A549 (cell line): ENCODE measurements at regions not wholly inside any gene's neighbourhood (a gene's known extent, or its start where the extent isn't known, plus 50 kb on each side); places are given as distances from the start of the nearest gene placed in this dataset.
A peak's percentile ranks its signal among the peaks of the same experiment; 100 is the strongest.

ENCODE experiments used
- ATAC-seq, 2 experiments: fragments of 200-7000 bp in 1 of 2; fragments of >200 bp in 1 of 2; cut with Nextera tagmentation in 1 of 2; cut with Tn5 transposase in 1 of 2; 3 replicates each; pipeline versions ENCODE4 v1.8.0 to v1.9.1; 2018 to 2020; ENCODE audit warnings: mild to moderate bottlenecking in 1 of 2, moderate library complexity in 1 of 2
- CTCF ChIA-PET: fragments of 300-600 bp; sonication (Branson Sonifier 250); formaldehyde crosslinking; extraction: SDS; loops from one replicate; lab custom pipeline; 2021; ENCODE audit warnings: antibody characterized with exemption, inconsistent platforms; lab: Yijun Ruan, JAX
- POLR2A ChIA-PET: fragments of 350-600 bp; formaldehyde crosslinking; extraction: SDS; loops from one replicate; lab custom pipeline; 2021; ENCODE audit warnings: antibody characterized with exemption, inconsistent platforms; lab: Yijun Ruan, JAX
- DNase-seq, 2 experiments: peaks; one replicate each; pipeline versions ENCODE4 v3.0.0 to v3.0.0-alpha.2; 2011 to 2016; ENCODE audit warnings: low read depth in 1 of 2, low spot score in 1 of 2
- FAIRE-seq: peaks from 2 replicates; lab custom pipeline; 2011; peaks lifted over from hg19 to GRCh38; lab: Jason Lieb, UNC
- H3K27ac ChIP-seq, 2 experiments: fragments of >200 bp; sonication (Bioruptor Twin); formaldehyde crosslinking; 3 replicates each; pipeline ENCODE4 v1.5.1; 2016 to 2017
- H3K4me1 ChIP-seq: fragments of >200 bp; sonication (Bioruptor Twin); formaldehyde crosslinking; 3 replicates; pipeline ENCODE4 v1.6.1; 2016
- H3K4me2 ChIP-seq: fragments of >200 bp; sonication (Bioruptor Twin); formaldehyde crosslinking; 3 replicates; pipeline ENCODE4 v1.6.1; 2016
- H3K4me3 ChIP-seq: fragments of >200 bp; sonication (Bioruptor Twin); formaldehyde crosslinking; 3 replicates; pipeline ENCODE4 v1.5.1; 2016
- H3K9me3 ChIP-seq: fragments of >200 bp; sonication (Bioruptor Twin); formaldehyde crosslinking; 3 replicates; pipeline ENCODE4 v1.6.1; 2016
- EHF ChIP-seq: fragments of 250-450 bp; sonication (Bioruptor Pico); IDR thresholded peaks from 2 replicates; pipeline ENCODE4 v1.5.0; 2020; ENCODE audit warnings: mild to moderate bottlenecking
- ESRRA ChIP-seq: fragments of 150-350 bp; IDR thresholded peaks from 2 replicates; pipeline ENCODE4 v1.6.1; 2014; ENCODE audit warnings: mild to moderate bottlenecking, low read length, borderline replicate concordance
- FOSB ChIP-seq: fragments of 250-450 bp; sonication (Bioruptor Pico); IDR thresholded peaks from 2 replicates; pipeline ENCODE4 v1.5.0; 2020; ENCODE audit warnings: mild to moderate bottlenecking, moderate library complexity
- FOXS1 ChIP-seq: fragments of 250-450 bp; sonication (Bioruptor Pico); IDR thresholded peaks from 2 replicates; pipeline ENCODE4 v1.5.0; 2020; ENCODE audit warnings: mild to moderate bottlenecking, moderate library complexity
- GATA3 ChIP-seq: IDR thresholded peaks from 2 replicates; pipeline ENCODE4 v1.6.1; 2012; ENCODE audit warnings: borderline replicate concordance
- JUNB ChIP-seq: fragments of >200 bp; sonication (Bioruptor Twin); formaldehyde crosslinking; IDR thresholded peaks from 2 replicates; pipeline ENCODE4 v1.6.1; 2016
- KDM5A ChIP-seq: fragments of 200-600 bp; sonication (generic); IDR thresholded peaks from 2 replicates; pipeline ENCODE4 v1.6.1; 2016; ENCODE audit warnings: antibody characterized with exemption, mild to moderate bottlenecking
- MAFK ChIP-seq: fragments of 450-650 bp; IDR thresholded peaks from 2 replicates; pipeline ENCODE4 v1.6.1; 2014; ENCODE audit not compliant: partially characterized antibody
- MAZ ChIP-seq: fragments of 150-350 bp; IDR thresholded peaks from 2 replicates; pipeline ENCODE4 v1.6.1; 2014; ENCODE audit warnings: antibody characterized with exemption, low read depth, low read length, borderline replicate concordance
- NPAS2 ChIP-seq: fragments of 250-450 bp; sonication (Bioruptor Pico); IDR thresholded peaks from 2 replicates; pipeline ENCODE4 v1.8.0; 2022; ENCODE audit warnings: mild to moderate bottlenecking, moderate library complexity, borderline replicate concordance
- NR3C1 ChIP-seq: fragments of >200 bp; sonication (Bioruptor Twin); formaldehyde crosslinking; IDR thresholded peaks from 3 replicates; pipeline ENCODE4 v1.6.1; 2017
- POLR2A ChIP-seq: IDR thresholded peaks from 2 replicates; pipeline ENCODE4 v1.6.1; 2012; ENCODE audit warnings: mild to moderate bottlenecking, low read length
- RCOR1 ChIP-seq: fragments of 150-350 bp; IDR thresholded peaks from 2 replicates; pipeline ENCODE4 v1.6.1; 2014; ENCODE audit warnings: antibody characterized with exemption, low read length, low read depth
- RFX5 ChIP-seq: fragments of 450-650 bp; IDR thresholded peaks from 2 replicates; pipeline ENCODE4 v1.7.1; 2014; ENCODE audit warnings: antibody characterized with exemption, mild to moderate bottlenecking, moderate library complexity
- TFCP2L1 ChIP-seq: fragments of 250-450 bp; sonication (Bioruptor Pico); IDR thresholded peaks from 2 replicates; pipeline ENCODE4 v1.5.0; 2021; ENCODE audit warnings: mild to moderate bottlenecking
- ZFP36 ChIP-seq: fragments of 450-650 bp; IDR thresholded peaks from 2 replicates; pipeline ENCODE4 v1.6.1; 2014; ENCODE audit warnings: borderline replicate concordance; ENCODE audit not compliant: partially characterized antibody
- ZSCAN20 ChIP-seq: fragments of 250-450 bp; sonication (Bioruptor Pico); IDR thresholded peaks from 2 replicates; pipeline ENCODE4 v1.8.0; 2022; ENCODE audit warnings: mild to moderate bottlenecking, moderate library complexity
- WGBS: methylation state at CpG from one replicate; pipeline ENCODE4 v1.1.6; 2017; ENCODE audit errors: missing lambda C conversion rate; 5-methylcytosine and 5-hydroxymethylcytosine counted together
- TF ChIP-seq, protein P1 (sequence below): fragments of >200 bp; sonication (Bioruptor Twin); formaldehyde crosslinking; IDR thresholded peaks from 2 replicates; pipeline ENCODE4 v1.6.1; 2016
- TF ChIP-seq, protein P2 (sequence below): fragments of 250-450 bp; sonication (Bioruptor Pico); IDR thresholded peaks from 2 replicates; pipeline ENCODE4 v1.5.0; 2020; ENCODE audit warnings: low read depth, mild to moderate bottlenecking, moderate library complexity
- TF ChIP-seq, protein P3 (sequence below): IDR thresholded peaks from 2 replicates; pipeline ENCODE4 v1.6.1; 2012; ENCODE audit warnings: low read depth, borderline replicate concordance
- TF ChIP-seq, protein P4 (sequence below): IDR thresholded peaks from 2 replicates; pipeline ENCODE4 v1.6.1; 2012

DNA sequence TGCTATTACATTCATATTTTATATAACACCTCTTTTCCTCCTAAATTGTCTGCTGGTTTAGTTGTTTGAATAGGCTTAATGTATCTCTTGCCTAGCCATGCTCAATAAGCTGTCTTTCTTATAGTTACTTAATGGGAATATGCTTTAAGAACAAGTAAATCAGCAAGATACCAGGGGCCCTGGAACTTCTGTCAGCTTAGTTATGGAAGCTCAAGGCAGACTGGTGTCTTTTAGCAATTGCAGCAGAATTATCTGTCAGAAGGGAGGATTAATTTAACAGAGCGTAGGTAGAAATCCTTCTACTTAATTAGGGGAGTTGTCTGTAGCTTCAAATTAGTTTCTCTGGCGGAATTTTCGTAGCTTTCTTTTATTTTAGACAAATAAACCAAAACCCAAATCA is 94.9 kb downstream of the C11orf91 start:
- no peaks in the 10 kb centered on the region for H3K9me3 ChIP-seq
- ChIA-PET POLR2A (no interaction called here), CTCF (no interaction called here)
- ATAC-seq (no peak), FAIRE-seq (no peak), DNase-seq (no peak)
- H3K4me1 ChIP-seq = no peaks in the 10 kb centered on the region
- no peak overlapping the region for H3K4me3 ChIP-seq
- H3K4me2 ChIP-seq = no peak overlapping the region
- H3K27ac ChIP-seq = no peak overlapping the region
- TF ChIP-seq, protein P1, sequence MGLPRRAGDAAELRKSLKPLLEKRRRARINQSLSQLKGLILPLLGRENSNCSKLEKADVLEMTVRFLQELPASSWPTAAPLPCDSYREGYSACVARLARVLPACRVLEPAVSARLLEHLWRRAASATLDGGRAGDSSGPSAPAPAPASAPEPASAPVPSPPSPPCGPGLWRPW = no peak
- 84% methylated on average over 3 of the region's 3 CpGs for WGBS

DNA sequence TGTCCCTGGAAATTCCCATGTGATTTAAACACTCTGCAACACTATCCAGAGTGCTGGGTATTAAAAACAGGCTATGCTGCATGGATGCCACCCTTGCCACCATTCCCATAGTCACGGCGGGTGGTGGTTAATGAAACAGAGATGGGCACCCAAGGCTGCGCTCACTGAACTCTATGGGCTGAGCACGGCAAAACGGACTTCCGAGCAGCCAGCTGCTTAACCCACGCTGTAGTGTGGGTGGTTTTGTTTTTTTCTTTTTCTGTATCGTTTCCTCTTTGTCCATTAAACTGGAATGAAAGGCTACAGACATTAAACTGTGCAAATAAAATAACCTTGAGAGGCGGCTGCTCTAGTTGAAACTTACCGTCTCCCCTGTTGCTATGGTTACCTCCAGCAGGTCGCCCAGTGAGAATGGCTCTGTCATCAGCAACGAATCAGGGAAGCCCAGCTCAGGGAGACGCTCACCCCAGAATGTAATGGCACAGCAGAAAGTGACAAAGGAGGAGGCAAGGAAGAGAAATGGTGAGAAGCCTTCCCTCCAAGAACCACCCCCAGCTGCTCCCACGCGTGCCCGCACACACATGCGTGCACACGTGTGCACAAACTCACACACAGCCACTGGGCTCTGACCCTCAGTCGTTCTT is 102.1 kb downstream of the C11orf91 start:
- FAIRE-seq = no peak
- POLR2A ChIA-PET = no interaction called here
- WGBS = 80% methylated on average over 19 of the region's 19 CpGs

DNA sequence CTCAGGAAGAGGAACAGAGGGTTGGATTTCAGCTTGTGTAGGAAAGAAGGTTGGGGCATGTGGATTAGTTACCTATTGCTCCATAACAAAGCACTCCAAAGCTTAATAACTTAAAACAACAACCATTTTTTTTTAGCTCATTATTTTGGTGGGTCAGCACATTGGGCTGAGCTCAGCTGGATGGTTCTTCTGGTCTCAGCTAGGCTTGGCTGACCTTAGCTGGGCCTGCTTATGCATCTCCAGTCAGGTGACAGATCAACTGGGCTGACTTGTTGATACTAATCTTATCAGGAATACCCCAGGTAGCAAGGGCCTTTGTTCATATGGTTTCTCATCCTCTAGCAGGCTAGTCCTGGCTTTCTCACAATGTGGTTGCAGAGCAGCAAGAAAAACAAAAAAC is 106.4 kb downstream of the C11orf91 start:
- FAIRE-seq (no peak), ATAC-seq (no peak), DNase-seq (no peak)
- ChIA-PET CTCF (no interaction called here), POLR2A (no interaction called here)
- H3K4me2 ChIP-seq = no peak overlapping the region
- no peak overlapping the region for H3K4me3 ChIP-seq
- no peak overlapping the region for H3K27ac ChIP-seq
- H3K4me1 ChIP-seq = no peaks in the 10 kb centered on the region
- H3K9me3 ChIP-seq = peaks cover 8% of the 10 kb centered on the region; the same call in 2 of the 3 replicates
- TF ChIP-seq MAFK = peak; percentile 16
- TF ChIP-seq ZSCAN20 = no peak

More for the DNA sequence above, 102.1 kb downstream of the C11orf91 start:
- no peak for TF ChIP-seq ZSCAN20
- TF ChIP-seq, protein P2, sequence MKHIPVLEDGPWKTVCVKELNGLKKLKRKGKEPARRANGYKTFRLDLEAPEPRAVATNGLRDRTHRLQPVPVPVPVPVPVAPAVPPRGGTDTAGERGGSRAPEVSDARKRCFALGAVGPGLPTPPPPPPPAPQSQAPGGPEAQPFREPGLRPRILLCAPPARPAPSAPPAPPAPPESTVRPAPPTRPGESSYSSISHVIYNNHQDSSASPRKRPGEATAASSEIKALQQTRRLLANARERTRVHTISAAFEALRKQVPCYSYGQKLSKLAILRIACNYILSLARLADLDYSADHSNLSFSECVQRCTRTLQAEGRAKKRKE (CRISPR knock-in tag) = no peak
- no peak for TF ChIP-seq ZFP36
- TF ChIP-seq KDM5A = no peak
- TF ChIP-seq, protein P3, sequence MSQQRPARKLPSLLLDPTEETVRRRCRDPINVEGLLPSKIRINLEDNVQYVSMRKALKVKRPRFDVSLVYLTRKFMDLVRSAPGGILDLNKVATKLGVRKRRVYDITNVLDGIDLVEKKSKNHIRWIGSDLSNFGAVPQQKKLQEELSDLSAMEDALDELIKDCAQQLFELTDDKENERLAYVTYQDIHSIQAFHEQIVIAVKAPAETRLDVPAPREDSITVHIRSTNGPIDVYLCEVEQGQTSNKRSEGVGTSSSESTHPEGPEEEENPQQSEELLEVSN = no peak
- no peak for TF ChIP-seq NR3C1
- TF ChIP-seq RCOR1 = no peak
- no peak for TF ChIP-seq ESRRA
- TF ChIP-seq FOXS1 (CRISPR knock-in tag) = no peak
- no peak for TF ChIP-seq JUNB
- no peak for TF ChIP-seq MAZ
- no peak for TF ChIP-seq GATA3
- no peak for TF ChIP-seq NPAS2 (CRISPR knock-in tag)
- no peak for TF ChIP-seq POLR2A
- no peak for TF ChIP-seq EHF
- no peaks in the 10 kb centered on the region for H3K4me1 ChIP-seq
- DNase-seq (no peak), ATAC-seq (no peak)
- peaks cover 8% of the 10 kb centered on the region; the same call in 2 of the 3 replicates for H3K9me3 ChIP-seq
- CTCF ChIA-PET = interaction anchor here (1.2 to 1.6 kb wide), 2 partner anchors 16 to 90 kb away, joined by 3 read pairs; no protein-coding TSS in a partner anchor
- H3K4me3 ChIP-seq = no peak overlapping the region
- H3K27ac ChIP-seq = no peak overlapping the region
- no peak overlapping the region for H3K4me2 ChIP-seq

DNA sequence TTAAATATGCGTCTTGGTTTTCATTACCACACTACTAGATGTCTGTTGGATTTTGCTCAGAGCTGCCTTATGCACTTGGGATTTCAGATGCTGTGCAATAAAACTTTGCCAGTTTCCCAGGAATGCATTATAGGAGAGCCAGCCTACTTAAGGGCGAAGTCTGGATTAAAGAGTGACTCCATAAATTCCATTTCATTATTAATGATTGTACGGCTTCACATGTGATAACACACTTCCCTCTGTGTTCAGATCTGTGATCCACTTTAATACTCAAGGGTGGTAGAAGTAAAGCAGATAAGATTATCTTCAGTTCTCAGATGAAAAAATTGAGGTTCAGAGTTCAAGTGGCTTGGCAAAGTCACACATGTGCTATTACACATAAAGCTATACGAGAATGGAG is 110.2 kb downstream of the C11orf91 start:
- H3K27ac ChIP-seq = no peak overlapping the region
- WGBS = 84% methylated on average over 4 of the region's 4 CpGs
- no peak overlapping the region for H3K4me2 ChIP-seq
- ChIA-PET POLR2A (no interaction called here), CTCF (interaction anchor here (1.2 kb wide), 1 partner anchor 14 kb away, joined by 3 read pairs; no protein-coding TSS in a partner anchor)
- no peak overlapping the region for H3K4me3 ChIP-seq
- peaks cover 8% of the 10 kb centered on the region; the same call in 2 of the 3 replicates for H3K9me3 ChIP-seq
- ATAC-seq (no peak), FAIRE-seq (no peak), DNase-seq (no peak)
- no peaks in the 10 kb centered on the region for H3K4me1 ChIP-seq
- TF ChIP-seq TFCP2L1 (CRISPR knock-in tag) (no peak), FOSB (no peak), RFX5 (no peak)
- TF ChIP-seq, protein P4, sequence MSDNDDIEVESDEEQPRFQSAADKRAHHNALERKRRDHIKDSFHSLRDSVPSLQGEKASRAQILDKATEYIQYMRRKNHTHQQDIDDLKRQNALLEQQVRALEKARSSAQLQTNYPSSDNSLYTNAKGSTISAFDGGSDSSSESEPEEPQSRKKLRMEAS = no peak
